ENCODE measurements at regions not wholly inside any gene's neighbourhood (a gene's known extent, or its start where the extent isn't known, plus 50 kb on each side); places are given as distances from the start of the nearest gene placed in this dataset.

DNA sequence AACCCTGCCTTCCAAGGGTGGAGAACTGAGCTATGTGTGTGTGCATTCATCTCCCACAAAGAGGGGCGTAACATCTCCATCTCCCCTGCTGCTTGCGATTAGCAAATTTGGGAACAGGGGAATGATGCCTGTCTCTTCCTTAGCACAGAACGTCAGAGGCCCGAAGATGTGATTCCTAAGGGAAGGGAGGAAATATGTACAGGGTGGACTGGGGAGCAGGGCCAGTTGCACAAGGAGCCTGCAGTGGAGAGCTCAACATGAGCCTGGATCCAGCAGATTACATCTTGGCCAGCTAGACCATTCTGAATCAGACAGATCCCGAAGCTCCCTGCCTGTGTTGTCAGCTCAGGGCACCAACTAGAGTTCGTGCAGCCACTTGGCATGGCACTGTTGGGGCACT, 118.1 kb downstream of the NGF start:
- no peaks in the 10 kb centered on the region for H3K9me3 ChIP-seq (ENCODE audit: low read length)
- no peaks in the 10 kb centered on the region for H3K27me3 ChIP-seq (ENCODE audit: insufficient read depth, low read length)
- H3K79me2 ChIP-seq (ENCODE audit: insufficient read depth, low read length): no peaks in the 10 kb centered on the region
- no peak overlapping the region for H3K9ac ChIP-seq (ENCODE audit: low read length)
- H3K9me2 ChIP-seq (ENCODE audit: low read depth, low read length): no peaks in the 10 kb centered on the region
- no peak overlapping the region for H3K4me3 ChIP-seq (ENCODE audit: low read depth, low read length, poor library complexity, severe bottlenecking)
- H3K27ac ChIP-seq (ENCODE audit: low read depth, low read length, poor library complexity, severe bottlenecking): no peak overlapping the region
- H2AFZ ChIP-seq (ENCODE audit: low read length): no peak overlapping the region
- no peaks in the 10 kb centered on the region for H3K36me3 ChIP-seq (ENCODE audit: insufficient read depth, low read length)
- no peaks in the 10 kb centered on the region for H4K20me1 ChIP-seq (ENCODE audit: insufficient read depth, low read length)
- H3F3A ChIP-seq (ENCODE audit: insufficient read depth, low read length): no peaks in the 10 kb centered on the region
- no peaks in the 10 kb centered on the region for H3K4me1 ChIP-seq (ENCODE audit: insufficient read depth, low read length, severe bottlenecking)
- H3K4me2 ChIP-seq (ENCODE audit: low read length): no peak overlapping the region
- no peak for TF ChIP-seq EZH2 (IDR thresholded peaks at IDR 0.05; ENCODE audit: borderline replicate concordance, low read length)
- TF ChIP-seq, protein P1, sequence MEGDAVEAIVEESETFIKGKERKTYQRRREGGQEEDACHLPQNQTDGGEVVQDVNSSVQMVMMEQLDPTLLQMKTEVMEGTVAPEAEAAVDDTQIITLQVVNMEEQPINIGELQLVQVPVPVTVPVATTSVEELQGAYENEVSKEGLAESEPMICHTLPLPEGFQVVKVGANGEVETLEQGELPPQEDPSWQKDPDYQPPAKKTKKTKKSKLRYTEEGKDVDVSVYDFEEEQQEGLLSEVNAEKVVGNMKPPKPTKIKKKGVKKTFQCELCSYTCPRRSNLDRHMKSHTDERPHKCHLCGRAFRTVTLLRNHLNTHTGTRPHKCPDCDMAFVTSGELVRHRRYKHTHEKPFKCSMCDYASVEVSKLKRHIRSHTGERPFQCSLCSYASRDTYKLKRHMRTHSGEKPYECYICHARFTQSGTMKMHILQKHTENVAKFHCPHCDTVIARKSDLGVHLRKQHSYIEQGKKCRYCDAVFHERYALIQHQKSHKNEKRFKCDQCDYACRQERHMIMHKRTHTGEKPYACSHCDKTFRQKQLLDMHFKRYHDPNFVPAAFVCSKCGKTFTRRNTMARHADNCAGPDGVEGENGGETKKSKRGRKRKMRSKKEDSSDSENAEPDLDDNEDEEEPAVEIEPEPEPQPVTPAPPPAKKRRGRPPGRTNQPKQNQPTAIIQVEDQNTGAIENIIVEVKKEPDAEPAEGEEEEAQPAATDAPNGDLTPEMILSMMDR (IDR thresholded peaks at IDR 0.05; ENCODE audit: low read length): no peak

DNA sequence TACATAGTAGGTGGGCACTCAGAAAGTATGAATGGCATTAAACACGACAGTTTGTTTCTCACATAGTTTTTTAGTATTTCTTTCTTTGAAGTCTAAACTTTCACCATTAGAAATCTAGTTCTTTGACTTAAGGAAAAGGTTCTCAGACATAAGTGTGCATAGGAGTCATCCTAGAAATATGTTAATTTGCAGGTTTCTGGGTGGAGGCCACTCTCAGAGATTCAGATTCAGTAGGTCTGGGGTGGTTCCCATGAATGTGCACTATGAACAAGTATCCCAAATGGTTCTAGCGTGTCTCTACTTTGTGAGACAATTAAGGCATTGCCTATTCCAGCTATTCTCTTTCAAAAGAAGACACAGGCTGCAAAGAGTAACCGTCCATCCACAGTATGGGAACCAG, 119.3 kb downstream of the NGF start:
- no peak overlapping the region for H3K4me2 ChIP-seq (ENCODE audit: low read length)
- no peaks in the 10 kb centered on the region for H3K9me2 ChIP-seq (ENCODE audit: low read depth, low read length)
- TF ChIP-seq, protein P1 (IDR thresholded peaks at IDR 0.05; ENCODE audit: low read length): no peak
- TF ChIP-seq EZH2 (IDR thresholded peaks at IDR 0.05; ENCODE audit: borderline replicate concordance, low read length): no peak
- H3F3A ChIP-seq (ENCODE audit: insufficient read depth, low read length): no peaks in the 10 kb centered on the region
- no peaks in the 10 kb centered on the region for H3K79me2 ChIP-seq (ENCODE audit: insufficient read depth, low read length)
- H3K36me3 ChIP-seq (ENCODE audit: insufficient read depth, low read length): no peaks in the 10 kb centered on the region
- no peak overlapping the region for H2AFZ ChIP-seq (ENCODE audit: low read length)
- H3K27me3 ChIP-seq (ENCODE audit: insufficient read depth, low read length): no peaks in the 10 kb centered on the region
- no peaks in the 10 kb centered on the region for H3K9me3 ChIP-seq (ENCODE audit: low read length)
- H3K9ac ChIP-seq (ENCODE audit: low read length): no peak overlapping the region
- no peaks in the 10 kb centered on the region for H3K4me1 ChIP-seq (ENCODE audit: insufficient read depth, low read length, severe bottlenecking)
- no peak overlapping the region for H3K4me3 ChIP-seq (ENCODE audit: low read depth, low read length, poor library complexity, severe bottlenecking)
- no peaks in the 10 kb centered on the region for H4K20me1 ChIP-seq (ENCODE audit: insufficient read depth, low read length)
- H3K27ac ChIP-seq (ENCODE audit: low read depth, low read length, poor library complexity, severe bottlenecking): no peak overlapping the region

DNA sequence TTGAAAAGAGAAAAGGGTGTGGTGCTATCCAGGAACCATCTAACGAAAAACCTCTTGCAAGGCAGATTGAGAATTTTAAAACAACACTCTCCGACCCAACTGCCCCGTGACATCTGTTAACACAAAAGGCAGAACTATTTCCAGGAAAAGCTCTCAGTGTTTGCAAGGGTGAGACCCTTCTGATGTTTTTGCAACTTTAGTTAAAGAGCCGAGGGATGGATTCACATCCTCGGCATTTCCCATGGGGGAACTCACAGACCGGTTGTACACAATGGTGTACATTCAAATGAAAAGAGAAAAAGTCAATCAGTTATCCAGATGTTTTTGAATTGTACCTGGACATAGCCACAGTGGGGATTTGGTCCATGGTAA, 120.0 kb downstream of the NGF start:
- H3F3A ChIP-seq (ENCODE audit: insufficient read depth, low read length): no peaks in the 10 kb centered on the region
- no peaks in the 10 kb centered on the region for H3K27me3 ChIP-seq (ENCODE audit: insufficient read depth, low read length)
- H3K79me2 ChIP-seq (ENCODE audit: insufficient read depth, low read length): no peaks in the 10 kb centered on the region
- no peaks in the 10 kb centered on the region for H3K9me3 ChIP-seq (ENCODE audit: low read length)
- H3K4me1 ChIP-seq (ENCODE audit: insufficient read depth, low read length, severe bottlenecking): no peaks in the 10 kb centered on the region
- no peak overlapping the region for H3K4me3 ChIP-seq (ENCODE audit: low read depth, low read length, poor library complexity, severe bottlenecking)
- no peaks in the 10 kb centered on the region for H4K20me1 ChIP-seq (ENCODE audit: insufficient read depth, low read length)
- H2AFZ ChIP-seq (ENCODE audit: low read length): no peak overlapping the region
- no peak overlapping the region for H3K27ac ChIP-seq (ENCODE audit: low read depth, low read length, poor library complexity, severe bottlenecking)
- H3K9me2 ChIP-seq (ENCODE audit: low read depth, low read length): no peaks in the 10 kb centered on the region
- no peaks in the 10 kb centered on the region for H3K36me3 ChIP-seq (ENCODE audit: insufficient read depth, low read length)
- no peak for TF ChIP-seq EZH2 (IDR thresholded peaks at IDR 0.05; ENCODE audit: borderline replicate concordance, low read length)
- TF ChIP-seq, protein P1 (IDR thresholded peaks at IDR 0.05; ENCODE audit: low read length): no peak
- H3K4me2 ChIP-seq (ENCODE audit: low read length): no peak overlapping the region
- H3K9ac ChIP-seq (ENCODE audit: low read length): no peak overlapping the region
